Thyroid gland (tissue), 4 donors: ENCODE measurements at regions not wholly inside any gene's neighbourhood (a gene's known extent, or its start where the extent isn't known, plus 50 kb on each side); places are given as distances from the start of the nearest gene placed in this dataset.

ENCODE experiments used
- POLR2A ChIP-seq, 2 donors: fragments of 450-650 bp; IDR thresholded peaks; one replicate each; pipeline ENCODE4 v1.6.1; 2017; ENCODE audit warnings: antibody characterized with exemption in 2 of 2, mild to moderate bottlenecking in 2 of 2, moderate library complexity in 1 of 2
- TF ChIP-seq, protein P1 (sequence below), 6 experiments: fragments of 200-600 bp in 3 of 6; fragments of 450-650 bp in 3 of 6; sonication (generic) in 3 of 6; IDR thresholded peaks; one replicate each; pipeline ENCODE4 v1.5.1; 2016 to 2019; ENCODE audit warnings: antibody characterized with exemption in 6 of 6, mild to moderate bottlenecking in 2 of 6, inconsistent platforms in 1 of 6, moderate library complexity in 1 of 6

DNA sequence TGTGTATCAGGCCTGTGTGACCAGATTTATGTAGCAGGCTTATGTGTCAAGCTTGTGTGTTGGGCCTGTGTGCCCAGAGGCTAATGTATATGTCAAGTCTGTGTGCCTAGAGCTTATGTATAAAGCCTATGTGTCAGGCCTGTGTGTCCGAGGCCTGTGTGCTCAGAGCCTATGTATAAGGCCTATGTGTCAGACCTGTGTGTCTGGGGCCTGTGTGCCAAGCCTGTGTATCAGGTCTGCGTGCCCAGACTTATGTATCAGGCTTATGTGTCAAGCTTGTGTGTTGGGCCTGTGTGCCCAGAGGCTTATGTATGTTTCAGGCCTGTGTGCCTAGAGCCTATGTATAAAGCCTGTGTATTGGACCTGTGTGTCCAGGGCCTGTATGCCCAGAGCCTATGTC, 249.3 kb upstream of the AVPR1A start:
- TF ChIP-seq, protein P1, sequence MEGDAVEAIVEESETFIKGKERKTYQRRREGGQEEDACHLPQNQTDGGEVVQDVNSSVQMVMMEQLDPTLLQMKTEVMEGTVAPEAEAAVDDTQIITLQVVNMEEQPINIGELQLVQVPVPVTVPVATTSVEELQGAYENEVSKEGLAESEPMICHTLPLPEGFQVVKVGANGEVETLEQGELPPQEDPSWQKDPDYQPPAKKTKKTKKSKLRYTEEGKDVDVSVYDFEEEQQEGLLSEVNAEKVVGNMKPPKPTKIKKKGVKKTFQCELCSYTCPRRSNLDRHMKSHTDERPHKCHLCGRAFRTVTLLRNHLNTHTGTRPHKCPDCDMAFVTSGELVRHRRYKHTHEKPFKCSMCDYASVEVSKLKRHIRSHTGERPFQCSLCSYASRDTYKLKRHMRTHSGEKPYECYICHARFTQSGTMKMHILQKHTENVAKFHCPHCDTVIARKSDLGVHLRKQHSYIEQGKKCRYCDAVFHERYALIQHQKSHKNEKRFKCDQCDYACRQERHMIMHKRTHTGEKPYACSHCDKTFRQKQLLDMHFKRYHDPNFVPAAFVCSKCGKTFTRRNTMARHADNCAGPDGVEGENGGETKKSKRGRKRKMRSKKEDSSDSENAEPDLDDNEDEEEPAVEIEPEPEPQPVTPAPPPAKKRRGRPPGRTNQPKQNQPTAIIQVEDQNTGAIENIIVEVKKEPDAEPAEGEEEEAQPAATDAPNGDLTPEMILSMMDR (IDR thresholded peaks at IDR 0.05) = no peak
- no peak for TF ChIP-seq POLR2A (IDR thresholded peaks at IDR 0.05)
